HG02973 (cell line): ENCODE measurements at regions not wholly inside any gene's neighbourhood (a gene's known extent, or its start where the extent isn't known, plus 50 kb on each side); places are given as distances from the start of the nearest gene placed in this dataset.
"Not testable (repeated sequence)": the region's sequence is repeated elsewhere in the genome, so short reads cannot be mapped to it uniquely, and the experiment has no call there.

Source experiments
- ATAC-seq: cut with Tn5 transposase; IDR thresholded peaks from one replicate; pipeline ENCODE4 v1.9.1; 2021; ENCODE audit warnings: moderate library complexity; ENCODE audit not compliant: unreplicated experiment

DNA sequence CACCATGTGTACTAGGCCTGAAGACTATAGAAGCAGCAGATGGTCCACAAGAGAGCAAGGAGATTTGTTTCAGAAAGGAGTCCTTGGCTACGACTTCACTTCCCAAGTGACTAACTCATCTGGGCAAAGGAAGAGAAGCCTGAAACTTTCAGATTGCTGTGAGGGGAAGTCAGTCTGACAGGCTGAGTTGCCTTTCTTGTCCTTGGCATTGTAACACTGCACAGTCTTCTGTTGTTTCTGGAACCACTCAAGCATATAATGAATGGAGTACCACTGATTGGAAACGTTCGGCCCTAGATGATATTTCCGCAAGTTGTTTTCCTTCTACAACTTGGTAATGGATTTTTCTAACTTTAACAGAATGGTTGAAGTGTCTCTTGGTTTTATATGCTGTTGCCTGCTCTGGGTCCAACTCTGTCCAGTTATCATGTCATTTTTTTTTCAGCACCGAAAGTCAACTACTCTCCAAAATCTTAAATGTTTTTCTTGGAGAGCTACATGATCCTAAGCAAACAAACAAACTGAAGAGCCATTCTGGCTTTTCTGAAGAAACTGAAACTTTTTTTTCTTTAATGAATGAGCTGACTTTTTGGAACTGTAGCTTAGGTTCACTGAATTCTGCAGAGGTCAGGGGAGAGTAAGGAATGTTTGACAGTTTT, 685.7 kb downstream of the MECOM start:
- no peak for ATAC-seq

DNA sequence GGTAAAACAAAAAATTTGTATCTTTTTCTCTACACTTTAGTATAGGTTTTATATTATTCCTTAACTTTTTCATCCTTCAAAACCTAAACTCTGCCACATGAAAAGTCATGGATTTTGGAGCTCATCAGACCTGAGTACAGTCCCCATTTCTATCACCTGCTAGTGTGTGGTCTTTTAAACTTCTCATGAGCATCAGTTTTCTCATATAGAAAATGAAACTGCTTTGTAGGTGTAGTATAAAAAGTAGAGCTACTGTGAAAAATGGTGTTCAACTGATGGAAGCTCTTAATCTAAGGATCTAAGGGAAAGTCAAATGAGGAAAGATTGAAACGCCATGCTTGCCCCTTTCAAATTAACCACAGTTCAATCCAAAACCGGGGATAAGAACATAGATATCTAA, 686.5 kb downstream of the MECOM start:
- no peak for ATAC-seq

DNA sequence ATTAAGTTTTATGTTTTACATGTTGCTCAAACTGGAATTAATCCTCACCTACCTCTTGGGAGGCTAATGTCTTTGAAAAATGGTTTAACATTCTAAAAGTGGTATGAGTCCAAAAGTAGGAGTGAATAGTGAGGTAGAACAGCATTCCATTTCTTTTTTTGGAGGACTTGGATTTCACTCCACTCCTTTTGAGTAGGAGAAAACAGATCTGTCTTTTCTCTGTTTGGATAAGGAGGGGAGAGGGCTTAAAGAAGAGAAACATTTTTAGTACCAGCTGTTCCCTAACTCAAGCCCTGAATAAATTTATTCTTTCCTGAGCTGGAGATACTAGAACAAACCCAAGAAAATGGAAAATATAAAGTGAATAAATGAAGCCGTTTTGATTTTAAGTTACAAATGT, 687.9 kb downstream of the MECOM start:
- ATAC-seq = no peak

DNA sequence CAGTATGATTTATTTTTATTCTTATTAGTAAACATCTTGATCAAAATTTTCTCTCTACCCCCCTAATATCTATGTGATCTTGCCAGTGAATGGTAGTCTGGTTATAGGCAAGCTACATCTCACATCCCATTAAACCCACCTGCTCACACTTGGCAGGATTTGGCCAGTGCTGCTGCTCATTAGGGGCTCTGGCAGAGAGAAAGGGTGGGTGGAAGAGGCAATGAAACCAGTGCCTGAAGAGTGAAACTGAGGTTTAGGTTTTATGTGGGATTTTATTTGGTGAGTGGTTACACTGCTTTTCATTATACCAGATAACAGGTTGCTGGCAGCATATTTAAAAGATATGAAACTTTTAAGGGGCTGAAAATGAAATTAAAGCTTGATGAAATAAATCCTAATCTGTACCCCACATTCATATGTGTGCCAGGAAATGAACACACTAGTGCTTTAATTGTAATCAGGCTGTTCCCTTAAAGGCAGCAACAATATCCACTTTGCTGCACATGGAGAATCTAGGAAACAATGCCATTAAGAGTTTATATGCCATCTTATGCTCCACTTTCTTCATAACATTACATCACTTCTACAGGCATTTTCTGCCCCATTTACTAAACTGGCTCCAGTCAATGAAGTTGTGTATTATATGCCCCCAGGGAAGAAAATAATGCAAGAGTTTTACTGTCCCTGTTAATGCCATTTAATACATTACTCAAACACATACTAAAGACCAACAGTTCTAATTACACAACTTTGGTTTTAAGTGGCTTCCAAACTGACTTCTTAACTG, 688.7 kb downstream of the MECOM start:
- ATAC-seq = no peak

DNA sequence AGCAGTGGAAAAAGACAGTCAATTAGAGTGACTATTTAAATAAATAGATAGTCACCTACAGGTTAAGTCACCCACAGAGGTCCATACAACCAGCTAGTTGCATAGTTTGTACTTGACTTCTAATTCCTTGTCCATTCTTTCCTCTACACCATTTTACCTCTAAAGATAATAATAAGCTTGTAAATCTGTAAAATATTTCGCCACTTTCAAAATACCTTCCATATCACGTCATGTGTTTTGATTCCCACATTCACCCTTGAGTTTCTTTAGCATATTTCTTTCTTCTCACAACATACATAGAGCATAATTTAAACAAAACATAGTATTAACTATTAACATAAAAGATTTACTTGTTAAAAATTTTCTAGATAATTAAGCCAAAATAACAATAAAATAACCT, 689.6 kb downstream of the MECOM start:
- no peak for ATAC-seq

DNA sequence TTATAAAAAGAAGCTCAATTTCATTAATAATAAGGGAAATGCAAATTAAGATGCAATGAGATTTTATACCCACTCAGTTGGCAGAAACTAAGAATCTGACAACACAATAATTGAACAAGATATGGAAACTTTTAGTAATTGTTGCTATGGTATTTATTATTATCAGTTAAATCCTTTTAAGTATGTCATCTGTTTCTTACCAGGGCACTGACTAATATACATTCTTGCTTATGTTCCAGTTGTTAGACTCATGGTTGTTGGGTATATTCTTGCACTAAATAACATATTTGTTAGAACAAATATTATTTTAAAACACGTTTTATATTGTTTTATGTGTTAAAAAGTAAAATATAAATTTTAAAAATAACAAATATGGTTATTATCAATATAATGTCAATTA, 690.3 kb downstream of the MECOM start:
- no peak for ATAC-seq

DNA sequence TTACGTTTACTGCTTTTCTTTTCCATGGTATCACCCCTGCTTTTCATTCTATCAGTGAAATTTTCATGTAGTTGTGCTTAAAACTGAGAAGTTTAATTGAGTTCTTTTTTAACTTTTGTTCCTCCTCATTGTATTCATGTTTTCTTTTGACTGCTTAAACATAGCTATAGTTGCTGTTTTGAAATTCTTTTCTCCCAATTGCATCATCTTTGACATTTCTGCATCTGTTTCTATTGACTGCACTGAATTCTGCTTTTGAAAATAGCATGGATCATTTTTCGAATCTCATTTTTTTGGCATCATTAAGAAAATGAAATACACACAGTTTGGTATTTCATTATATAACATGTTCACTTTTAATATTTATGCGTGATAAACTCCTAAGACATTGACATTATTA, 694.9 kb downstream of the MECOM start:
- no peak for ATAC-seq

DNA sequence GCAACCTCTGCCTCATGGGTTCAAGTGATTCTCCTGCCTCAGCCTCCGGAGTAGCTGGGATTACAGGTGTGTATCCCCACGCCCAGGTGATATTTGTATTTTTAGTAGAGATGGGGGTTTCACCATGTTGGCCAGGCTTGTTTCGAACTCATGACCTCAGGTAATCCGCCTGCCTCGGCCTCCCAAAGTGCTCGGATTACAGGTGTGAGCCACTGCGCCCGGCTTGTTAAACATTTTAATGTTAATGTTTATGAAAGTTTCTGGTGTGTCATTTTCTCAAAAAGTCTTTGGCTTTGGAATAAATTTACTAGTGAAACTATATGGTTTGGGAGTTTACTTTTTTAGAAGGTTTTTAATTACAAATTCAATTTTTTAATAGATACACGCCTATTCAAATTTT, 698.8 kb downstream of the MECOM start:
- ATAC-seq = no peak

DNA sequence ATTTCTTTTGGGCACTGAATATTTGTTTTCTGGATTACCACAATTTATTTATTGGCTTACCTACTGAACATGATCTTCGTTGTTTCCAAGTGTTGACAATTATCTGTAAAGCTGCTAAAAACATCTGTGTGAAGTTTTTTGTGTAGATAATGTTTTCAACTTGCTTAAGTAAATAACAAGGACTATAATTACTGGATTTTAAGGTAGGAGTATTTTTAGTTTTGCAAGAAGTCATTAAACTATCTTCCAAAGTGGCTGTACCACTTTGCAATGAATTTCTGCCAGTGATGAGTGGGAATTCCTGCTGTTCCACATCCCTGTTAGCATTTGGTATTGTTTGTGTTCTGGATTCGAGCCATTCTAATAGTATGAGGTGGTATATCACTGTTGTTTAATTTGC, 702.2 kb downstream of the MECOM start:
- ATAC-seq = no peak

DNA sequence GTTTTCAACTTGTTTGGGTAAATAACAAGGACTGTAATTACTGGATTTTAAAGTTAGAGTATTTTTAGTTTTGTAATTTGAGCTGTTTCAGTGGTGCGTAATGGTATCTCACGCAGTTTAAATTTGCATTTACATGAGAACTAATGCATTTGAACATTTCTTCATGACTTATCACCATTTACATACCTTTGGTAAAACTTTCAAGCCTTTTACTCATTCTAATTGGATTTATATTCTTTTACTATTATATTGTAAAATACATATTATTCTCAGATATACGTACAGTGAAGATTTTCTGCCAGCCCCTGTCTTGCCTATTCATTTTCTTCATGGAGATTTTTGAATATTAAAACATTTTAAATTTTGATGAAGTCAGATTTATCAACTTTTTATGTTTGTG, 703.8 kb downstream of the MECOM start:
- ATAC-seq = no peak

DNA sequence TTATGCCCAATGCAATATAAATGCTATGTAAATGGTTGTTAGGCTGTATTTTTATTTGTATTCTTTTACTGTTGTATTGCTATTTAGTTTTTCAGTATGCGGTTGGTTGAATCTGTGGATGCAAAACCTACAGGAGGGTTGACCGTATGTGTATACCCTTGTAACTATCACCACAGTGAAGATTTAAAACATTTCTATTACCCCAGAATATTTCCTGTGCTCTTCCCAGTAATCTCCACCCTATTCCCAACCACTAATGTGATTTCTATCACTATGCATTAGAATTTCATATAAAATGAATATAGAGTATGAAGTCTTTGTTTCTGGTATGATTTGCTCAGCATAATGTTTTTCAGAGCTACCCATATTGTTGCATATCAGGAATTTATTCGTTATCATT, 705.0 kb downstream of the MECOM start:
- no peak for ATAC-seq

DNA sequence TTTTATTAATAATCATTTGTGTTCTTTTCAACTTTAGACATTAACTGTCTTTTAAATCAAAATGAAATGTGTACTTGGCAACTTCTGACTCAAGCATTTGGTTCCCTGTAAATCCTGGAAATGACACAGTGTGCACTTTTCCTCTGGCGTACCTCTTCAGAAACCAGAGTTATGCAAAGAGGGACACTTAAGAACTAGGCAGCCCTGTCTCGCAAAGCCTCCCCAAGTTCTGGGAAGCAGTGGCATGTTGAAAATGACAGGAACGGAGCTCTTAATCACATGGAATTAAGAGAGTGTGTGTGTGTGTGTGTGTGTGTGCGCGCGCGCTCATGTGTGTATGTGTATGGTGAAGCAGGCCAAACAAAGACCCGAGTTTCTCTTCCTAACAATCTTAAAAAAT, 707.4 kb downstream of the MECOM start:
- ATAC-seq = no peak

DNA sequence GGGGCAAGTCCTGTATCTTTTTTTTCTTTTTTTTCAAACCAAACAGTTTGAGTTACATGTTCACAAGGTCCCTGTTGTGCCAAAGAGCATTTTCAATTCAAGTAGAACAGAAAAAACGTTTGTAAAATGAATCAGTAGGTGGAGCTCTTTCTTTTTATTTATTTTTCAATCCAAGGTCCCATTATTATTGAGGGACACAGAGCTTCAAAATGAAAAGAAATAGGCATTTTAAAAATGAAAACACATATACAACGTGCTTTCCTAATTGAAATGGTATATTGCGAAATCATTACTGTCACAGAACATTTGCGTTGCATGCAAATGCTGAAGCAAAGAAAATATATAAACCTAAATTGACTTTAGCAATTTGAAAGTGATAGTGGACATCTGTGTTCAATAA, 711.0 kb downstream of the MECOM start:
- ATAC-seq = no peak

DNA sequence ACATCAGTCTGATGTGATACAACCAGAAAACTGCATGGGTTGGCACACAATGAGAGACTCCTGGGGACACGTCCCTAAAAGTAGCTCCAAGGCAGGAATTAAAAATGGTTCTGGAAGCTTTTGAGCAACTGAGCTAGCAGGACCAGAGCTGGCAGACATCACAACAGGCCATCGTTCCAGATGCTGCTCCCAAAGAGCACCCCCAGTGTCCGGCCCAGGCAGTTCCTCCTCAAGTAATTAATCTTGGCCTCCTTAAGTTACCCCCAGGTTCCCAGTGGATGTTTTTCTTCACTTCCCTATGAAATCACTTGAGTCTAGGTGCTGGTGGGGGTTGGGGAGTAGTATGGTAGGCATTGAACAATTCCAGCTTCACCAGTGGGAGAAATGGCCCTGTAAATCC, 711.6 kb downstream of the MECOM start:
- no peak for ATAC-seq

DNA sequence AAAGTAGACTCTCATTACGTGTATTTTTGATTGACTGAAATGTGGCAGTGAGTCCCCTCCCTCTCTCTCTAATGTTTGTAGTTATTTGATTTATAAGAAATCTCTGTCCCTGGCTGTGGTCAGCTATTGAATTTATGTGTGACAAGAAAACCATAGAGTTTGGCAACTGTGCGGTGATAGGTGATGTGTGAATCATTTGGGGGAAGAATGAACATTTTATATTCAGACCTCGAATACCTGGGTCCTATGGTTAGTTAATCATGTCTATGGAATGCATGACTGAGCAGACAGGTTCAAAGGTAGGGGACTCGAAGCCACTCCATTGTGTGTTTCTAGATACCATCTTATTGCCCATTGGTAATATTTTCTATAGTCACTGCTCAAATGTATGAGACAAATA, 712.1 kb downstream of the MECOM start:
- no peak for ATAC-seq

DNA sequence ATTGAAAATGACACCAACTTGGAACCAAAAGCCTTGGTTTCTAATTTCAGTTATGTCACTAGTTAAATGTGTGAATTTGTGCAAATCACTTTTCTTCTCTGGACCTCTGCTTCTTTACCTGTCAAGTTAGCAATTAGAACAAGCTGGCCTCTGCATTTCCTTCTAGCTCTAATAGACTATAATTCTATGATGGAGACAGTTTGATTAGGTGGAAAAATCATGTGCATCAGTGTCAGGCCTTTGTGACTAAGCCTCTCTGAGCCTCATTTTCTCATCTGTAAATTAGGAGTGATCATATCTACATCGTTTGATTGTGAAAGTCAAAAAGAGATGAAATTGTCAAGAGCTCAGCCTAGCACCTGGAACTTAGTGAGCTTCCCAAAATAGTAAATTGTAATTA, 712.9 kb downstream of the MECOM start:
- no peak for ATAC-seq

DNA sequence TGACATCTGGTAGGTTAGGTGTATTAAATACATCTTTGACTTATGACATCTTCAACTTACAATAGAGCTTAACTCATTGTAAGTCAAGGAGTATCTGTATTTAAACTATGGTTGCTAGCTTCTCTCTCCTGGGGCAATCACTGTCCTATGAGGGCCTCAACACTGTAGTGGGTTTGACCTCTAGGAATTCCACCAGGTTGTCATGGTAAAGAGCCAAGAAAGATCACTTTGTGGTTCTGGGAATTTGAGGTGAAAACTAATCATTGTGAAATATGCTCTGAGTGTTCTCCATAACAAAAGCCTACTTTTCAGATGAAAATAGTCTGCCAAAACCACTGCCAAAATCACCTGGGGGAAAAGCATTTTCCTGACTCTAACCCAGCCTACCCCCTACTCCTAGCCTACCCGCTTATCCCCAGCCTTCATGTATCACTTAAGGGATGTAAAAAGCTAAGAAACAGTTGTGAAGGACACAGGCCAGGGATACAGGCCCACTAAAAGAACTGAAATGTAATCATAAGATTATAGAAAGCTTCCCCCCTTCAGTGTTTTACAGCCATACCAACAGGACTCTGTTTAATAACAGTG, 723.8 kb downstream of the MECOM start:
- no peak for ATAC-seq

DNA sequence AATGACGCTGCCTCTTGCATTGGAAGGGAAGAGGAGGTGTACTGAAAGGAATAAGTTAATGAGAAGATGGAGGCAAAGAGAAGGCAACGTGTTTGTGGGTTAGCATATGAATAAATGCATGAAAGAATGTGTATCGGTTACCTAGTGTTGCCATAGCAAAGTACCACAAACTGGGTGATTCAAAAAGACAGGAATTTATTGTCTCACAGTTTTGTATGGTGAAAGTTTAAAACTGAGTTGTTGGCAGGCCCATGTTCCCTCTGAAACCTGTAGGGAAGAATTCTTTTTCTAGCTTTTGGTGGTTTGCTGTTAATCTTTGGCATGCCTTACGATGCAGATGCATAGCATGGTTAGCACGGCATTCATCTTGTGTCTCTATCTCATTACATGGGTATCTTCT, 729.9 kb downstream of the MECOM start:
- ATAC-seq = no peak

DNA sequence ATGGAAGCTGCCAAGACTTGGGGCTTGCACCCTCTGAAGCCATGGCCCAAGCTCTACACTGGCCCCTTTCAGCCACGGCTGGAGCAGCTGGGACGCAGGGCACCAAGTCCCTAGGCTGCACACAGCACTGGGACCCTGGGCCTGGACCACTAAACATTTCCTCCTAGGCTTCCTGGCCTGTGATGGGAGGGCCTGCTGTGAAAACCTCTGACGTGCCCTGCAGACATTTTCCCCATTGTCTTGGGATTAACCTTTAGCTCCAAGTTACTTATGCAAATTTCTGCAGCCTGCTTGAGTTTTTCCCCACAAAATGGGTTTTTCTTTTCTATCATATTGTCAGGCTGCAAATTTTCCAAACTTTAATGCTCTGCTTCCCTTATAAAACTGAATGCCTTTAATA, 733.5 kb downstream of the MECOM start:
- ATAC-seq = not testable (repeated sequence)

DNA sequence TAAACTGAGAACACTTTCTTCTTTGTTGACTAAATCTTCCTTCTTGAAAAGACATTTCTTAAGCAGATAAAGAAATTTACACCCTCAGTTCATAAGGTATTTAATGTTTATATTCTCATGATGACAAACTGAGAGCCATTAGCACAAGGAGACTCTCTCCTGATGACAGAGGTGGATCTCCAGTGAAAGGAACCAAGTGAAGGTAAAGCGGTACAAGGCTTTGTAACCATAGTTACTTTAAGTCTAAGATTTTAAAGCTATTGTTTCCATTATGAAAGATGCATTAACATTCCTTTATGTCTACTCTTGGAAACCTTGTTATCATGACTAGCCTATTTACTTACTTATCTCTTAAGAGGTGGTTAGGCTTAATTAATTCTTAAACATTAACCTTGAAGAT, 737.1 kb downstream of the MECOM start:
- no peak for ATAC-seq

DNA sequence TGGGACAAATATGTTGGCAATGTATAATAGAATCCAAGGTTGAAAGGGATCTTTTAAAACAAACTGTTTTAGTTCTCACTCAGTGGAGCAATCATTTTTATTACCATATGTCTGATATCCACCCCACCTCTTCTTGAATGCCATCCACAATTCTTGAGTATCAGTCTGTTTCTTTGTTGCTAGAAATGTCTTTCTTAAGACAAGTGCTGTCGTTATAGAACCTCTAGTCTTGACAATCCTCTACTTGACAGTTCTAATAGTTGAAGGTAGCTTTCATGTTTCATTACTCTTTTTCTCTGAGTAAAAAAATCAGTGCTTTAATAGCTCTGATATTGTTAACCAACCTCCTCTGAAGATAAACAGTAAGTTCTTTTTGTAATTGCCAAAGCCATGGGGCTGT, 737.9 kb downstream of the MECOM start:
- ATAC-seq = no peak

DNA sequence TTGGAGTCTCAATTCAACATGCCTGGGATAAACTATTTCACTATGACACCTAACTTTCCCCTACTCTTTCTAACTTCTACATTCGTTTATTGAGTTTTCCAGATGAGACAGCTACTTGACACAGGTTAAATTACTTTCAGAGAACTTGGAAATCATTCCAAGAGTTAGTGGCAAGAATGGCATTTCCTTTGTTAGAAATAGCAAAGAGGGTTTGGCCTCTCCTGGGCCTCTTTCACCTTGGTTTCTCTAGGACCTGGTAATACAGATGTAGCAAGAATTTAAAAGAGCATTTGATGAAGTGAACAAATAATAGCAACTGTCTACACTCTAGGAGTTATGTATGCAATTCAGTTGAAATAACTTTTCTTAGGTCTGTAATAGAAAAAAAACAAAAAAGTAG, 748.9 kb downstream of the MECOM start:
- ATAC-seq = no peak
